Hepatocyte (in vitro differentiated cells): ENCODE measurements at regions not wholly inside any gene's neighbourhood (a gene's known extent, or its start where the extent isn't known, plus 50 kb on each side); places are given as distances from the start of the nearest gene placed in this dataset.

Source experiments
- DNase-seq: peaks from one replicate; pipeline ENCODE4 v3.0.0-alpha.2; 2016; ENCODE audit warnings: low spot score
- H2AFZ ChIP-seq: fragments of 200-600 bp; sonication (generic); 2 replicates; pipeline ENCODE4 v1.6.0; 2016; ENCODE audit warnings: antibody characterized with exemption, mild to moderate bottlenecking
- H3K27ac ChIP-seq: fragments of 200-600 bp; sonication (generic); 2 replicates; pipeline ENCODE4 v1.5.1; 2016; ENCODE audit warnings: mild to moderate bottlenecking
- H3K27me3 ChIP-seq: fragments of 200-600 bp; sonication (generic); 2 replicates; pipeline ENCODE4 v1.6.1; 2016
- H3K36me3 ChIP-seq: fragments of 200-600 bp; sonication (generic); replicated peaks from 2 replicates; pipeline ENCODE4 v1.5.1; 2016; ENCODE audit warnings: low read depth; ENCODE audit not compliant: insufficient read depth
- H3K4me1 ChIP-seq: fragments of 200-600 bp; sonication (generic); 2 replicates; pipeline ENCODE4 v1.5.1; 2016; ENCODE audit warnings: mild to moderate bottlenecking, moderate library complexity; ENCODE audit not compliant: insufficient read depth
- H3K4me2 ChIP-seq: fragments of 200-600 bp; sonication (generic); 2 replicates; pipeline ENCODE4 v1.6.0; 2016
- H3K4me3 ChIP-seq: fragments of 200-600 bp; sonication (generic); 2 replicates; pipeline ENCODE4 v1.5.1; 2016; ENCODE audit warnings: mild to moderate bottlenecking
- H3K79me2 ChIP-seq: fragments of 200-600 bp; sonication (generic); 2 replicates; pipeline ENCODE4 v1.6.0; 2017; ENCODE audit warnings: mild to moderate bottlenecking
- H3K9me2 ChIP-seq: fragments of 200-600 bp; sonication (generic); replicated peaks from 2 replicates; pipeline ENCODE4 v1.6.0; 2017; ENCODE audit warnings: mild to moderate bottlenecking; ENCODE audit not compliant: insufficient read depth
- H3K9me3 ChIP-seq: fragments of 200-600 bp; sonication (generic); 2 replicates; pipeline ENCODE4 v1.5.1; 2016; ENCODE audit warnings: low read depth, mild to moderate bottlenecking
- H4K20me1 ChIP-seq: fragments of 200-600 bp; sonication (generic); 2 replicates; pipeline ENCODE4 v1.6.0; 2016; ENCODE audit warnings: mild to moderate bottlenecking; ENCODE audit not compliant: insufficient read depth, poor library complexity, severe bottlenecking
- CTCF ChIP-seq: fragments of 200-600 bp; sonication (generic); IDR thresholded peaks from 2 replicates; pipeline ENCODE4 v1.5.1; 2016; ENCODE audit warnings: antibody characterized with exemption, mild to moderate bottlenecking; ENCODE audit not compliant: poor library complexity
- EZH2 ChIP-seq: fragments of 200-600 bp; sonication (generic); IDR thresholded peaks from 2 replicates; pipeline ENCODE4 v1.6.1; 2016; ENCODE audit warnings: antibody characterized with exemption, mild to moderate bottlenecking, borderline replicate concordance
- EZH2phosphoT487 ChIP-seq: fragments of 200-600 bp; sonication (generic); IDR thresholded peaks from one replicate; pipeline ENCODE4 v1.6.1; 2018; ENCODE audit warnings: antibody characterized with exemption, mild to moderate bottlenecking, low read depth, moderate library complexity; ENCODE audit not compliant: unreplicated experiment, severe bottlenecking
- WGBS: methylation state at CpG from one replicate; pipeline ENCODE4 v1.1.6; 2016; ENCODE audit warnings: low lambda C conversion rate; ENCODE audit errors: missing lambda C conversion rate; 5-methylcytosine and 5-hydroxymethylcytosine counted together

DNA sequence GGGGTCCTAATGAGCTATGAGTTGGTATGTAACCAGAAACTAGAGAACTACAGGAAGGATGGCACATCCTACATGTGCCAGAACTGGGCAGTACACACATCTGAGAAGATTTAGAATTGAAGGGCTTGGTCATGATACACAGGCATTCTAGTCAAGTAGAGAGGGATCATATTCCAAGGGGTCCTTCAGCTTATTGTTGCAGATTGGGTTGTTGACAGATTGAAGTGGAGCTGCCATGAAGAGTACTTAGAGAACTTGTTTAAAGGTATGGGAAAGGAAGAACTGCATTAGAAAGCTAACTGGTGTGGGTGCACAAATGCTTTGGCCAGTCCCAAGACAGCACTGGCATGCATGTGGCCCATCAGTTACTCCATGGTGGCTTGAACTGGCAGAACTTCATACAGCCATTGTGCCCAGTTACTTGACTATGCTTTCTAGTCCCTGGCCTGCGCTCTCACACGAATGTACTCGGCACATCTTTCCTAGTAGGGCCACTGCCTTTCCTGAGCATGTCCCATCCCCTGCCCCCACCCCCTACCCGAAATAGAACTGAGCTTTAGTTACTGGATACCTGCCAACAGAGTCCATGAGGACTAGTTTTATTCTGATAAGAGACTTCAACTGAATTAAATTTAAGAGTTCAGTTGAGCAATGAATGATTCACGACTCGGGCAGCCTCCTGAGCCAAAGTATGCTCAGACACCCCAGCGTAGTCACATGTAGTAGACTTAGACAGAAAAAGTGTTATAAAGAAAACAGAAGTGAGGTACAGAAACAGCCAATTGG is 64.0 kb downstream of the CCNG2 start:
- no peaks in the 10 kb centered on the region for H3K27me3 ChIP-seq
- no peak overlapping the region for H3K4me2 ChIP-seq
- no peaks in the 10 kb centered on the region for H3K9me3 ChIP-seq
- no peaks in the 10 kb centered on the region for H4K20me1 ChIP-seq
- no peak for TF ChIP-seq CTCF
- no peak for TF ChIP-seq EZH2
- no peak for TF ChIP-seq EZH2phosphoT487
- H3K4me1 ChIP-seq: no peaks in the 10 kb centered on the region
- no peak overlapping the region for H3K27ac ChIP-seq
- no peaks in the 10 kb centered on the region for H3K79me2 ChIP-seq
- H3K4me3 ChIP-seq: no peak overlapping the region
- H3K36me3 ChIP-seq: no peaks in the 10 kb centered on the region
- WGBS: 81% methylated on average over 7 of the region's 7 CpGs
- H2AFZ ChIP-seq: no peak overlapping the region
- peak; percentile 41 for DNase-seq
- no peaks in the 10 kb centered on the region for H3K9me2 ChIP-seq

DNA sequence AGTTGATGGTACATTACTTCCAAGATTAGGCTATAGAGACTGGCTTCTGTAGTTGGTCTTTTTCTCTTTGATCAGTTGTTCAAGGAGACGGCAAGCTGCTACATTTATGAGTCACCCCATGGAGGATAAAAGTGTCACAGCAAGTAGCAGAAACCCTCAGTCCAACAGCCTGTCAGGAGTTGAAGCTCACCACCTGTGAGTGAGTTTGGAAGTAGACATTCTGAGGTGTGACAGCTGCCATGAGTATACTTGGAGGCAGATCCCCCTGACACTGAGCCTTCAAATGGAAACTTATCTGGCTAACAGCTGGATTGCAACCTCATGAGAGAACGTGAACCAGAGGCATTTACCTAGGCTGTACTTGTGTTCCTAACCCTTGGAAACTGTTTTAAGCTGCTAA is 68.0 kb downstream of the CCNG2 start:
- Histone ChIP-seq H2AFZ (no peak overlapping the region), H3K79me2 (no peaks in the 10 kb centered on the region), H4K20me1 (no peaks in the 10 kb centered on the region), H3K9me2 (no peaks in the 10 kb centered on the region), H3K4me3 (no peak overlapping the region), H3K9me3 (no peaks in the 10 kb centered on the region), H3K36me3 (no peaks in the 10 kb centered on the region), H3K4me2 (no peak overlapping the region), H3K27ac (no peak overlapping the region), H3K27me3 (no peaks in the 10 kb centered on the region), H3K4me1 (no peaks in the 10 kb centered on the region)
- no peak for DNase-seq
- whole genome bisulfite sequencing: 53% methylated on average over 2 of the region's 2 CpGs
- TF ChIP-seq EZH2phosphoT487 (no peak), CTCF (no peak), EZH2 (no peak)

GRCh38 chr4:77226939-77227705 is 70.1 kb downstream of the CCNG2 start:
- no peak overlapping the region for H2AFZ ChIP-seq
- WGBS: 81% methylated on average over 2 of the region's 2 CpGs
- TF ChIP-seq EZH2phosphoT487 (no peak), EZH2 (no peak), CTCF (no peak)

More at GRCh38 chr4:77226939-77227705, 70.1 kb downstream of the CCNG2 start:
- Histone ChIP-seq H3K4me3 (no peak overlapping the region), H3K79me2 (no peaks in the 10 kb centered on the region), H3K27ac (no peak overlapping the region), H3K27me3 (no peaks in the 10 kb centered on the region), H3K36me3 (no peaks in the 10 kb centered on the region), H4K20me1 (no peaks in the 10 kb centered on the region), H3K9me2 (no peaks in the 10 kb centered on the region), H3K9me3 (no peaks in the 10 kb centered on the region), H3K4me2 (no peak overlapping the region), H3K4me1 (no peaks in the 10 kb centered on the region)
- DNase-seq: no peak
